HepG2 (cell line): ENCODE measurements at regions not wholly inside any gene's neighbourhood (a gene's known extent, or its start where the extent isn't known, plus 50 kb on each side); places are given as distances from the start of the nearest gene placed in this dataset.

Source experiments
- ATF5 ChIP-seq: sonication (generic); formaldehyde crosslinking; IDR thresholded peaks from 2 replicates; pipeline ENCODE4 v1.4.0; 2020; ENCODE audit warnings: mild to moderate bottlenecking, low read depth, missing genetic modification reagents
- BRD4 ChIP-seq: sonication (generic); formaldehyde crosslinking; IDR thresholded peaks from 2 replicates; pipeline ENCODE4 v1.4.0; 2020; ENCODE audit warnings: missing genetic modification reagents
- CBX5 ChIP-seq: sonication (generic); formaldehyde crosslinking; IDR thresholded peaks from 2 replicates; pipeline ENCODE4 v1.4.0; 2020; ENCODE audit warnings: missing genetic modification reagents, borderline replicate concordance
- FIP1L1 ChIP-seq: fragments of 200-400 bp; formaldehyde crosslinking; IDR thresholded peaks from 2 replicates; pipeline ENCODE4 v1.6.1; 2018; ENCODE audit warnings: low read depth, mild to moderate bottlenecking, low read length, moderate library complexity, borderline replicate concordance; ENCODE audit not compliant: insufficient read depth
- FOXA1 ChIP-seq, 2 experiments: fragments of 450-650 bp in 1 of 2; sonication (generic) in 1 of 2; formaldehyde crosslinking in 1 of 2; IDR thresholded peaks; 2 replicates each; pipeline versions ENCODE4 v1.4.0 to v1.6.1; 2016 to 2020; ENCODE audit warnings: missing genetic modification reagents in 1 of 2
- HMGA1 ChIP-seq: sonication (generic); formaldehyde crosslinking; conservative IDR thresholded peaks from 2 replicates; pipeline ENCODE4 v1.4.0; 2020; ENCODE audit warnings: missing genetic modification reagents
- HNF1B ChIP-seq: sonication (generic); formaldehyde crosslinking; IDR thresholded peaks from 2 replicates; pipeline ENCODE4 v1.5.1; 2020; ENCODE audit warnings: mild to moderate bottlenecking, moderate library complexity, missing genetic modification reagents
- IKZF4 ChIP-seq: sonication (generic); formaldehyde crosslinking; IDR thresholded peaks from 2 replicates; pipeline ENCODE4 v1.5.1; 2020; ENCODE audit warnings: borderline replicate concordance, mild to moderate bottlenecking, low read depth, missing genetic modification reagents; ENCODE audit errors: not compliant biosample characterization
- KLF9 ChIP-seq: IDR thresholded peaks from 2 replicates; pipeline ENCODE4 v1.6.1; 2016; ENCODE audit warnings: low read depth
- MIER3 ChIP-seq: IDR thresholded peaks from 2 replicates; pipeline ENCODE4 v1.6.1; 2016; ENCODE audit warnings: missing compliant biosample characterization, borderline replicate concordance
- RXRA ChIP-seq: sonication (generic); formaldehyde crosslinking; IDR thresholded peaks from 2 replicates; pipeline ENCODE4 v1.5.1; 2020; ENCODE audit warnings: missing genetic modification reagents
- ZBTB38 ChIP-seq: sonication (generic); formaldehyde crosslinking; IDR thresholded peaks from 2 replicates; pipeline ENCODE4 v1.5.1; 2020; ENCODE audit warnings: mild to moderate bottlenecking, missing genetic modification reagents
- ZNF512B ChIP-seq: sonication (generic); formaldehyde crosslinking; IDR thresholded peaks from 2 replicates; pipeline ENCODE4 v1.5.1; 2020; ENCODE audit warnings: missing genetic modification reagents, mild to moderate bottlenecking, borderline replicate concordance
- ZNF547 ChIP-seq: sonication (generic); formaldehyde crosslinking; IDR thresholded peaks from 2 replicates; pipeline ENCODE4 v1.5.1; 2020; ENCODE audit warnings: mild to moderate bottlenecking, missing genetic modification reagents
- ZNF550 ChIP-seq: sonication (generic); formaldehyde crosslinking; IDR thresholded peaks from 2 replicates; pipeline ENCODE4 v1.4.0; 2020; ENCODE audit warnings: mild to moderate bottlenecking, missing genetic modification reagents, borderline replicate concordance
- ZNF577 ChIP-seq: sonication (generic); formaldehyde crosslinking; IDR thresholded peaks from 2 replicates; pipeline ENCODE4 v1.4.0; 2020; ENCODE audit warnings: mild to moderate bottlenecking, low read depth, missing genetic modification reagents, borderline replicate concordance
- ZNF646 ChIP-seq: sonication (generic); formaldehyde crosslinking; IDR thresholded peaks from 2 replicates; pipeline ENCODE4 v1.9.0; 2021; ENCODE audit warnings: mild to moderate bottlenecking, missing genetic modification reagents
- ZNF773 ChIP-seq: sonication (generic); formaldehyde crosslinking; IDR thresholded peaks from 2 replicates; pipeline ENCODE4 v1.4.0; 2020; ENCODE audit warnings: missing genetic modification reagents, borderline replicate concordance
- ZSCAN9 ChIP-seq: IDR thresholded peaks from 2 replicates; pipeline ENCODE4 v1.6.1; 2016; ENCODE audit warnings: borderline replicate concordance

- no peak for TF ChIP-seq ZNF646 (CRISPR knock-in tag)
- peak; percentile 49; the same call in 1 of the 2 replicates for TF ChIP-seq HNF1B (CRISPR knock-in tag)
- no peak for TF ChIP-seq ZNF512B
- no peak for TF ChIP-seq FOXA1 (IDR thresholded peaks at IDR 0.05)
- peak; percentile 75 for TF ChIP-seq FOXA1 (CRISPR knock-in tag; IDR thresholded peaks at IDR 0.05)
- TF ChIP-seq KLF9 (CRISPR knock-in tag) = no peak
- no peak for TF ChIP-seq ZNF577 (CRISPR knock-in tag)
- TF ChIP-seq RXRA (CRISPR knock-in tag) = peak; percentile 42; the same call in 1 of the 2 replicates
- no peak; the same call in 1 of the 2 replicates for TF ChIP-seq ZSCAN9 (CRISPR knock-in tag)
- no peak for TF ChIP-seq CBX5 (CRISPR knock-in tag)
- no peak for TF ChIP-seq ZNF773 (CRISPR knock-in tag)
- TF ChIP-seq HMGA1 = no peak
- no peak for TF ChIP-seq FIP1L1
- no peak for TF ChIP-seq ATF5
- TF ChIP-seq BRD4 (CRISPR knock-in tag) = no peak
- peak; percentile 42; the same call in 1 of the 2 replicates for TF ChIP-seq ZBTB38
- no peak for TF ChIP-seq ZNF547 (CRISPR knock-in tag)
- no peak for TF ChIP-seq ZNF550
- 0 out of 2 replicates have a peak, but pooled peaks have one; percentile 39 for TF ChIP-seq MIER3
- TF ChIP-seq IKZF4 (CRISPR knock-in tag) = no peak
These were observed 262.8 kb upstream of the KLF14 start (continued) for GRCh38 chr7:130996833-130997231.
